B cell (primary cell): ENCODE measurements at regions not wholly inside any gene's neighbourhood (a gene's known extent, or its start where the extent isn't known, plus 50 kb on each side); places are given as distances from the start of the nearest gene placed in this dataset.

ENCODE experiments used
- ATAC-seq: fragments of 200-7000 bp; cut with Tn5 transposase; one replicate; pipeline ENCODE4 v1.10.0; 2021; ENCODE audit warnings: low read depth, mild to moderate bottlenecking, moderate number of reproducible peaks, moderate library complexity
- CTCF ChIA-PET: fragments of 350-600 bp; sonication (Branson Sonifier 250); formaldehyde crosslinking; loops from one replicate; lab custom pipeline; 2021; ENCODE audit warnings: antibody characterized with exemption, inconsistent platforms; lab: Charles Lee
- POLR2A ChIA-PET: fragments of 350-600 bp; sonication (Branson Sonifier 250); formaldehyde crosslinking; loops from one replicate; lab custom pipeline; 2021; ENCODE audit warnings: antibody characterized with exemption; lab: Charles Lee
- DNase-seq: peaks from one replicate; pipeline ENCODE4 v3.0.0; 2013
- H2AFZ ChIP-seq: 2 replicates; pipeline ENCODE4 v1.6.1; 2012; ENCODE audit warnings: mild to moderate bottlenecking, low read depth, low read length; ENCODE audit not compliant: insufficient read depth, poor library complexity, severe bottlenecking
- H3K27ac ChIP-seq, 2 donors: 1 replicate in 1 of 2; 2 replicates in 1 of 2; pipeline ENCODE4 v1.5.1; 2012 to 2013; ENCODE audit warnings: low read length in 2 of 2, mild to moderate bottlenecking in 2 of 2, moderate library complexity in 1 of 2
- H3K27me3 ChIP-seq, 4 experiments: fragments of 200-600 bp in 1 of 4; sonication (generic) in 1 of 4; replicated peaks in 1 of 4; 1 replicate in 2 of 4; 2 replicates in 2 of 4; pipeline versions ENCODE4 v1.6.1 to v1.7.0; 2013 to 2016; ENCODE audit warnings: low read length in 3 of 4, mild to moderate bottlenecking in 2 of 4, mixed read lengths in 1 of 4, moderate library complexity in 1 of 4; ENCODE audit not compliant: insufficient read depth in 4 of 4, control insufficient read depth in 3 of 4; ENCODE audit errors: control extremely low read depth in 1 of 4
- H3K36me3 ChIP-seq, 2 experiments: replicated peaks in 1 of 2; 1 replicate in 1 of 2; 2 replicates in 1 of 2; pipeline versions ENCODE4 v1.6.1 to v1.7.1; 2013; ENCODE audit warnings: low read length in 1 of 2; ENCODE audit not compliant: insufficient read depth in 2 of 2, control insufficient read depth in 1 of 2; ENCODE audit errors: control extremely low read depth in 1 of 2, extremely low read depth in 1 of 2
- H3K4me1 ChIP-seq, 2 donors: fragments of 200-600 bp in 1 of 2; sonication (generic) in 1 of 2; 1 replicate in 1 of 2; 2 replicates in 1 of 2; pipeline versions ENCODE4 v1.5.1 to v1.6.1; 2013 to 2017; ENCODE audit warnings: low read length in 2 of 2; ENCODE audit not compliant: control insufficient read depth in 2 of 2, insufficient read depth in 2 of 2
- H3K4me2 ChIP-seq: replicated peaks from 2 replicates; pipeline ENCODE3; 2012; ENCODE audit warnings: mild to moderate bottlenecking, low read depth, low read length; ENCODE audit not compliant: poor library complexity, severe bottlenecking
- H3K4me3 ChIP-seq, 5 experiments: fragments of 200-600 bp in 1 of 5; sonication (generic) in 1 of 5; 1 replicate in 3 of 5; 2 replicates in 2 of 5; pipeline versions ENCODE4 v1.5.1 to v1.7.0; 2011 to 2016; ENCODE audit warnings: low read length in 4 of 5, mild to moderate bottlenecking in 4 of 5, low read depth in 2 of 5, control low read depth in 1 of 5, moderate library complexity in 1 of 5; ENCODE audit not compliant: insufficient read depth in 1 of 5; ENCODE audit errors: control extremely low read depth in 1 of 5, extremely low read depth in 1 of 5
- H3K79me2 ChIP-seq: fragments of 200-600 bp; sonication (generic); one replicate; pipeline ENCODE4 v1.6.0; 2016; ENCODE audit warnings: low read length; ENCODE audit not compliant: control insufficient read depth, insufficient read depth
- H3K9ac ChIP-seq: fragments of 200-600 bp; sonication (generic); 2 replicates; pipeline ENCODE4 v1.6.1; 2017; ENCODE audit warnings: mild to moderate bottlenecking, low read length, moderate library complexity
- H3K9me3 ChIP-seq, 3 donors: one replicate each; pipeline versions ENCODE4 v1.6.1 to v1.7.1; 2013; ENCODE audit warnings: low read length in 2 of 3; ENCODE audit not compliant: control insufficient read depth in 2 of 3, insufficient read depth in 1 of 3; ENCODE audit errors: control extremely low read depth in 1 of 3
- H4K20me1 ChIP-seq: 2 replicates; pipeline ENCODE4 v1.6.0; 2012; ENCODE audit warnings: mild to moderate bottlenecking, low read length; ENCODE audit not compliant: insufficient read depth, control insufficient read depth, poor library complexity, severe bottlenecking
- H3K27ac Mint-ChIP-seq: one replicate; pipeline ENCODE4 v1.8.0; 2021; ENCODE audit warnings: mixed read lengths
- H3K27me3 Mint-ChIP-seq: one replicate; pipeline ENCODE4 v1.8.0; 2021; ENCODE audit warnings: mixed read lengths
- H3K4me1 Mint-ChIP-seq: one replicate; pipeline ENCODE4 v1.8.0; 2021; ENCODE audit warnings: mixed read lengths
- H3K4me3 Mint-ChIP-seq: one replicate; pipeline ENCODE4 v1.8.0; 2021; ENCODE audit warnings: mixed read lengths
- H3K9me3 Mint-ChIP-seq: one replicate; pipeline ENCODE4 v1.8.0; 2022; ENCODE audit warnings: mixed read lengths; ENCODE audit not compliant: insufficient read depth
- CTCF ChIP-seq: fragments of 200-600 bp; IDR thresholded peaks from one replicate; pipeline ENCODE4 v1.8.0; 2022; ENCODE audit warnings: antibody characterized with exemption, mild to moderate bottlenecking
- EZH2 ChIP-seq: IDR thresholded peaks from 2 replicates; pipeline ENCODE4 v1.6.1; 2012; ENCODE audit warnings: borderline replicate concordance, low read depth, mild to moderate bottlenecking, moderate library complexity, low read length; ENCODE audit not compliant: insufficient read depth, poor library complexity, severe bottlenecking
- WGBS: methylation state at CpG from one replicate; pipeline ENCODE4 v1.1.5; 2013; ENCODE audit warnings: missing lambda C conversion rate; ENCODE audit not compliant: insufficient coverage; 5-methylcytosine and 5-hydroxymethylcytosine counted together
- intact Hi-C: fragments of 100-400 bp; cut with micrococcal nuclease; formaldehyde crosslinking; loops from one replicate; pipeline ENCODE4 v1.10.0; 2022

GRCh38 chr2:4417771-4418170 lies 714.4 kb downstream of the DCDC2C start:
- intact Hi-C loops, result no loop called here
- 88% methylated on average over 3 of the region's 6 CpGs for WGBS
- no peak for ATAC-seq

GRCh38 chr2:4420032-4420431 lies 716.7 kb downstream of the DCDC2C start:
- POLR2A ChIA-PET, result no interaction called here
- Histone ChIP-seq H3K4me1 (no peaks in the 10 kb centered on the region), H4K20me1 (no peaks in the 10 kb centered on the region), H3K27ac (no peak overlapping the region), H3K4me3 (no peak overlapping the region), H3K27me3 (no peaks in the 10 kb centered on the region), H2AFZ (no peak overlapping the region), H3K4me2 (no peak overlapping the region), H3K9me3 (peaks cover 0 to 3% (median 0%) of the 10 kb centered on the region in 3 donors), H3K9ac (no peak overlapping the region), H3K79me2 (no peaks in the 10 kb centered on the region), H3K36me3 (no peaks in the 10 kb centered on the region)
- no CpG with 5 or more reads among the region's 3 CpGs for WGBS
- no peak overlapping the region for H3K27ac Mint-ChIP-seq
- ATAC-seq, result no peak
- DNase-seq, result no peak
- H3K4me3 Mint-ChIP-seq, result no peak overlapping the region
- no peak for TF ChIP-seq EZH2
- TF ChIP-seq CTCF, result no peak
- intact Hi-C loops, result no loop called here
- no peaks in the 10 kb centered on the region for H3K27me3 Mint-ChIP-seq
- H3K9me3 Mint-ChIP-seq, result peaks cover 6% of the 10 kb centered on the region
- H3K4me1 Mint-ChIP-seq, result no peaks in the 10 kb centered on the region
- CTCF ChIA-PET, result no interaction called here

More at GRCh38 chr2:4417771-4418170, 714.4 kb downstream of the DCDC2C start:
- Mint-ChIP-seq H3K27ac (no peak overlapping the region), H3K9me3 (peaks cover 6% of the 10 kb centered on the region), H3K4me3 (no peak overlapping the region), H3K27me3 (no peaks in the 10 kb centered on the region), H3K4me1 (no peaks in the 10 kb centered on the region)
- H2AFZ ChIP-seq, result no peak overlapping the region
- H3K36me3 ChIP-seq, result no peaks in the 10 kb centered on the region
- no peaks in the 10 kb centered on the region for H3K4me1 ChIP-seq
- H3K4me2 ChIP-seq, result no peak overlapping the region
- H3K27ac ChIP-seq, result no peak overlapping the region
- DNase-seq, result no peak
- no peak for TF ChIP-seq EZH2
- TF ChIP-seq CTCF, result no peak
- no peaks in the 10 kb centered on the region for H3K27me3 ChIP-seq
- no peaks in the 10 kb centered on the region for H3K79me2 ChIP-seq
- H3K9me3 ChIP-seq, result peaks cover 0 to 3% (median 0%) of the 10 kb centered on the region in 3 donors
- POLR2A ChIA-PET, result no interaction called here
- no peak overlapping the region for H3K4me3 ChIP-seq
- CTCF ChIA-PET, result no interaction called here
- no peak overlapping the region for H3K9ac ChIP-seq
- H4K20me1 ChIP-seq, result no peaks in the 10 kb centered on the region
